Caco-2 (cell line): ENCODE measurements at regions not wholly inside any gene's neighbourhood (a gene's known extent, or its start where the extent isn't known, plus 50 kb on each side); places are given as distances from the start of the nearest gene placed in this dataset.

Source experiments
- BruUV-seq: library from RNA; stranded (reverse); fragments of 400-500 nt; replicated peaks from 2 replicates; lab custom pipeline; 2021; lab: Mats Ljungman, UMichigan
- CTCF ChIA-PET: fragments of 300-600 bp; sonication (Branson Sonifier 250); formaldehyde crosslinking; loops from one replicate; lab custom pipeline; 2022; ENCODE audit warnings: antibody characterized with exemption; lab: Charles Lee
- POLR2A ChIA-PET: fragments of 300-600 bp; sonication (Branson Sonifier 250); formaldehyde crosslinking; loops from one replicate; lab custom pipeline; 2022; ENCODE audit warnings: antibody characterized with exemption; lab: Charles Lee
- DNase-seq, 2 experiments: peaks; one replicate each; pipeline versions ENCODE4 v3.0.0 to v3.0.0-alpha.2; 2020 to 2022
- H3K27me3 ChIP-seq: replicated peaks from 2 replicates; pipeline ENCODE4 v1.6.0; 2011; ENCODE audit warnings: low read length; ENCODE audit not compliant: control insufficient read depth, insufficient read depth
- H3K36me3 ChIP-seq: 2 replicates; pipeline ENCODE4 v1.5.1; 2011; ENCODE audit warnings: low read length; ENCODE audit not compliant: control insufficient read depth, insufficient read depth
- H3K4me1 ChIP-seq: fragments of 250-450 bp; sonication (Bioruptor Pico); 2 replicates; pipeline ENCODE4 v1.5.1; 2020; ENCODE audit warnings: mild to moderate bottlenecking
- H3K4me3 ChIP-seq: 2 replicates; pipeline ENCODE4 v1.5.1; 2011; ENCODE audit warnings: low read depth, mild to moderate bottlenecking, control low read depth, low read length
- H3K9me3 ChIP-seq: fragments of 250-450 bp; sonication (Bioruptor Pico); 2 replicates; pipeline ENCODE4 v1.5.1; 2020; ENCODE audit warnings: mild to moderate bottlenecking, moderate library complexity
- H3K27ac Mint-ChIP-seq: one replicate; pipeline ENCODE4 v1.8.0; 2022; ENCODE audit warnings: mixed read lengths; ENCODE audit not compliant: unreplicated experiment
- H3K27me3 Mint-ChIP-seq: one replicate; pipeline ENCODE4 v1.8.0; 2022; ENCODE audit warnings: mixed read lengths; ENCODE audit not compliant: insufficient read depth, unreplicated experiment
- H3K36me3 Mint-ChIP-seq: one replicate; pipeline ENCODE4 v1.8.0; 2022; ENCODE audit warnings: mild to moderate bottlenecking, mixed read lengths; ENCODE audit not compliant: insufficient read depth, unreplicated experiment
- H3K4me1 Mint-ChIP-seq: one replicate; pipeline ENCODE4 v1.8.0; 2022; ENCODE audit warnings: low read depth, mixed read lengths; ENCODE audit not compliant: unreplicated experiment
- H3K4me3 Mint-ChIP-seq: one replicate; pipeline ENCODE4 v1.8.0; 2022; ENCODE audit warnings: mild to moderate bottlenecking, moderate library complexity, mixed read lengths; ENCODE audit not compliant: unreplicated experiment
- H3K9me3 Mint-ChIP-seq: one replicate; pipeline ENCODE4 v1.8.0; 2022; ENCODE audit warnings: mixed read lengths; ENCODE audit not compliant: unreplicated experiment
- intact Hi-C: fragments of 100-400 bp; cut with micrococcal nuclease; formaldehyde crosslinking; loops from one replicate; pipeline ENCODE4 v1.10.0; 2022; ENCODE audit not compliant: unreplicated experiment
- TF ChIP-seq, protein P1 (sequence below), 2 experiments: fragments of 200-600 bp in 1 of 2; IDR thresholded peaks; 1 replicate in 1 of 2; 2 replicates in 1 of 2; pipeline versions ENCODE4 v1.5.1 to v1.8.0; 2011 to 2022; ENCODE audit warnings: antibody characterized with exemption in 1 of 2, control low read depth in 1 of 2, inconsistent platforms in 1 of 2, low read depth in 1 of 2, low read length in 1 of 2, mild to moderate bottlenecking in 1 of 2, moderate library complexity in 1 of 2; ENCODE audit not compliant: insufficient read depth in 1 of 2, severe bottlenecking in 1 of 2, unreplicated experiment in 1 of 2

DNA sequence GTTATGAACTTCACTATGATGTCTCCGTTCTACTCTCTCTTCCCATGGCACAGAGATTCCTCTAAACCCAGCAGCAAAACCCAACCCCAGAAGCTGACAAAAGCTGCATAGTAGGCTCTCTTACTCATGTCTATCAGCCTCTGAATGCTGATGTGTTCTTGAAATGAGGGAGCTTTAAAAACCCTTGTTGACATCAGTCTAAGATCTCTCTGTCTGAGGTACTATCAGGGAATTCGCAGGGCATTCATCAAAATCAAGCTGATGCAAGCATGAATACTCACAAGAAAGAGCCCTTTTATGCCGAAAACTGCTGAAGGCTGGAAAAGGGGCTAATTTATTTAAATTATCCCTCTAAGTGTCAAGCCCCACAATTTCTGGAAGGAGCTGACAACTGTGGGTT, 710.6 kb upstream of the FANCL start:
- H3K9me3 Mint-ChIP-seq = no peaks in the 10 kb centered on the region
- TF ChIP-seq, protein P1, sequence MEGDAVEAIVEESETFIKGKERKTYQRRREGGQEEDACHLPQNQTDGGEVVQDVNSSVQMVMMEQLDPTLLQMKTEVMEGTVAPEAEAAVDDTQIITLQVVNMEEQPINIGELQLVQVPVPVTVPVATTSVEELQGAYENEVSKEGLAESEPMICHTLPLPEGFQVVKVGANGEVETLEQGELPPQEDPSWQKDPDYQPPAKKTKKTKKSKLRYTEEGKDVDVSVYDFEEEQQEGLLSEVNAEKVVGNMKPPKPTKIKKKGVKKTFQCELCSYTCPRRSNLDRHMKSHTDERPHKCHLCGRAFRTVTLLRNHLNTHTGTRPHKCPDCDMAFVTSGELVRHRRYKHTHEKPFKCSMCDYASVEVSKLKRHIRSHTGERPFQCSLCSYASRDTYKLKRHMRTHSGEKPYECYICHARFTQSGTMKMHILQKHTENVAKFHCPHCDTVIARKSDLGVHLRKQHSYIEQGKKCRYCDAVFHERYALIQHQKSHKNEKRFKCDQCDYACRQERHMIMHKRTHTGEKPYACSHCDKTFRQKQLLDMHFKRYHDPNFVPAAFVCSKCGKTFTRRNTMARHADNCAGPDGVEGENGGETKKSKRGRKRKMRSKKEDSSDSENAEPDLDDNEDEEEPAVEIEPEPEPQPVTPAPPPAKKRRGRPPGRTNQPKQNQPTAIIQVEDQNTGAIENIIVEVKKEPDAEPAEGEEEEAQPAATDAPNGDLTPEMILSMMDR (IDR thresholded peaks at IDR 0.05; ENCODE audit: insufficient read depth in 1 of 2, low read depth in 1 of 2, low read length in 1 of 2, severe bottlenecking in 1 of 2, unreplicated experiment in 1 of 2) = no peak
- no peak overlapping the region for H3K4me3 ChIP-seq
- no peaks in the 10 kb centered on the region for H3K27me3 Mint-ChIP-seq
- no peaks in the 10 kb centered on the region for H3K27me3 ChIP-seq
- H3K4me3 Mint-ChIP-seq = no peak overlapping the region
- DNase-seq = no peak
- H3K9me3 ChIP-seq = no peaks in the 10 kb centered on the region
- H3K4me1 Mint-ChIP-seq = peaks cover 11% of the 10 kb centered on the region
- no peaks in the 10 kb centered on the region for H3K36me3 ChIP-seq
- CTCF ChIA-PET = no interaction called here
- H3K36me3 Mint-ChIP-seq = no peaks in the 10 kb centered on the region
- H3K27ac Mint-ChIP-seq = no peak overlapping the region
- BruUV-seq = no TSS peak
- intact Hi-C loops = no loop called here
- no peaks in the 10 kb centered on the region for H3K4me1 ChIP-seq
- POLR2A ChIA-PET = interaction anchor here (0.6 kb wide), 1 partner anchor 11 kb away, joined by 3 read pairs; no protein-coding TSS in a partner anchor

DNA sequence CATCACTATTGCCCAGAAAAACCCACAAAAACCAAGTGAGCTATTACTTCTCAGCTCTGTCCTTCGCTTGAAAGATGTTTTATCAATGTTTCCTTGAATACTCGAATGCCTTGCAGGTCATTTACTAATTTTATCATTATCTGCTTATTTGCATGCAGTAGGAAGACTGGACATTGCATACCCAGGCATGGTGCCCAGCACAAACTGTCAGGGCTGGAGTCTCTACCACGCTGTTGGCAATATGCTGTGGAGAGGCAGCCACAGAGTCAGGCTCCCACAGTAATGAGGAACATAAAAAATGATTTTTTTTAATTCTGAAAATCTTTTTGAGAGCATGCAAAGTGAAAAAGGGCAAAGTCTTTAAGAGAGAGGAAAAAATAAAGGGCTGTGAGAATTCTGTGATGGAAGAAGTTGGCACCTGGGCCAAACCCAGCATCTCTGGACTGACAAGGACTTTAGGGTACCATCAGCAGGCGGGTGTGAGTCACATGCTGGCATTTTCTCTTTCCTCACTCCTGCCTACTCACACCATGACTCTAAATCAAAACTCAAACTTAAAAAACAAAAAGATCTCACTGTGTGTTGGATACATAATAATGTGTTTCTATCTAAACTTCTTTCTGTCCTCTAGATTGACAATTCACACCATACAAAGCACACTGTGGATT, 709.8 kb upstream of the FANCL start:
- CTCF ChIA-PET = no interaction called here
- POLR2A ChIA-PET = no interaction called here

DNA sequence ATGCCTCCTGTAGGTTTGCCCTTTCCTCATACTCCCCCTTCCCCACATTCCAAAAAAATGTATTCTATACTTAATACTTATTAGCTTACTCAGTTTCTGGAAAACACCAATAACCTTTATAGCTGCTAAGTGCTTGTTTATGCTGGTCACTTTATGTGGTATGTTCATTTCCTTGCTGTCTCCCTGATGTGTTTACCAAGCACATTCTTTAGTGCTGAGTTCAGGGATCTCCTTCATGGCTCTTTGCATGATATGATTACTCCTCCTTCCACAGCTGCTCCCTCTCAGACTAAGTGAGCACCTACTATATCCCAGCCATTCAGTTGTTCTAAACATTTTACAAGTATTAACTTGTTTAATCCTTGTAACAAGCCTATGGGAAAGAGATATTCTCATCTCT, 698.3 kb upstream of the FANCL start:
- DNase-seq = no peak
- no peaks in the 10 kb centered on the region for H3K36me3 ChIP-seq
- Mint-ChIP-seq H3K4me3 (no peak overlapping the region), H3K9me3 (peaks cover 15% of the 10 kb centered on the region), H3K27ac (no peak overlapping the region), H3K36me3 (no peaks in the 10 kb centered on the region), H3K27me3 (peaks cover 2% of the 10 kb centered on the region), H3K4me1 (no peaks in the 10 kb centered on the region)
- CTCF ChIA-PET = no interaction called here
- POLR2A ChIA-PET = no interaction called here
- no peaks in the 10 kb centered on the region for H3K27me3 ChIP-seq
- intact Hi-C loops = no loop called here
- TF ChIP-seq, protein P1 (IDR thresholded peaks at IDR 0.05; ENCODE audit: insufficient read depth in 1 of 2, low read depth in 1 of 2, low read length in 1 of 2, severe bottlenecking in 1 of 2, unreplicated experiment in 1 of 2) = no peak
- no peak overlapping the region for H3K4me3 ChIP-seq
- H3K9me3 ChIP-seq = no peaks in the 10 kb centered on the region
- BruUV-seq = no TSS peak
- no peaks in the 10 kb centered on the region for H3K4me1 ChIP-seq

More for the DNA sequence above, 709.8 kb upstream of the FANCL start:
- TF ChIP-seq, protein P1 (IDR thresholded peaks at IDR 0.05; ENCODE audit: insufficient read depth in 1 of 2, low read depth in 1 of 2, low read length in 1 of 2, severe bottlenecking in 1 of 2, unreplicated experiment in 1 of 2) = no peak
- H3K9me3 ChIP-seq = no peaks in the 10 kb centered on the region
- H3K4me3 Mint-ChIP-seq = no peak overlapping the region
- H3K27me3 Mint-ChIP-seq = no peaks in the 10 kb centered on the region
- no peak overlapping the region for H3K27ac Mint-ChIP-seq
- no TSS peak for BruUV-seq
- H3K9me3 Mint-ChIP-seq = no peaks in the 10 kb centered on the region
- no peaks in the 10 kb centered on the region for H3K27me3 ChIP-seq
- H3K4me1 Mint-ChIP-seq = peaks cover 11% of the 10 kb centered on the region
- intact Hi-C loops = no loop called here
- no peaks in the 10 kb centered on the region for H3K4me1 ChIP-seq
- H3K4me3 ChIP-seq = no peak overlapping the region
- H3K36me3 Mint-ChIP-seq = no peaks in the 10 kb centered on the region
- DNase-seq = no peak
- no peaks in the 10 kb centered on the region for H3K36me3 ChIP-seq
